Mammary epithelial cell (primary cell): ENCODE measurements at regions not wholly inside any gene's neighbourhood (a gene's known extent, or its start where the extent isn't known, plus 50 kb on each side); places are given as distances from the start of the nearest gene placed in this dataset.

Source experiments
- CTCF ChIP-seq, 2 donors: IDR thresholded peaks in 1 of 2; conservative IDR thresholded peaks in 1 of 2; 2 replicates each; pipeline ENCODE4 v1.5.1; 2011 to 2012; ENCODE audit warnings: inconsistent platforms in 2 of 2, low read length in 2 of 2, mild to moderate bottlenecking in 2 of 2, control low read depth in 1 of 2, low read depth in 1 of 2; ENCODE audit not compliant: insufficient read depth in 1 of 2; ENCODE audit errors: extremely low read depth in 1 of 2
- EZH2 ChIP-seq: IDR thresholded peaks from 2 replicates; pipeline ENCODE4 v1.6.1; 2012; ENCODE audit warnings: low read length, inconsistent platforms, borderline replicate concordance

- TF ChIP-seq CTCF (conservative IDR thresholded peaks at IDR 0.05 in 1 of 2, IDR thresholded peaks at IDR 0.05 in 1 of 2; ENCODE audit: extremely low read depth in 1 of 2, insufficient read depth in 1 of 2, low read depth in 1 of 2, low read length in 2 of 2) (no peak), EZH2 (no peak)
Observed at GRCh38 chr5:166679331-166679730, 1612.1 kb upstream of the WWC1 start.
